Epithelial cell of esophagus (primary cell): ENCODE measurements at regions not wholly inside any gene's neighbourhood (a gene's known extent, or its start where the extent isn't known, plus 50 kb on each side); places are given as distances from the start of the nearest gene placed in this dataset.
A peak's percentile ranks its signal among the peaks of the same experiment; 100 is the strongest.

Experiments
- DNase-seq: peaks from one replicate; pipeline ENCODE4 v3.0.0; 2010; ENCODE audit warnings: low read depth
- H3K4me3 ChIP-seq: 2 replicates; pipeline ENCODE4 v1.5.1; 2011; ENCODE audit warnings: mild to moderate bottlenecking, low read length, control low read depth
- TF ChIP-seq, protein P1 (sequence below): IDR thresholded peaks from 2 replicates; pipeline ENCODE4 v1.5.1; 2011; ENCODE audit warnings: low read depth, mild to moderate bottlenecking, low read length, control low read depth, inconsistent platforms; ENCODE audit not compliant: insufficient read depth; ENCODE audit errors: missing control alignments

DNA sequence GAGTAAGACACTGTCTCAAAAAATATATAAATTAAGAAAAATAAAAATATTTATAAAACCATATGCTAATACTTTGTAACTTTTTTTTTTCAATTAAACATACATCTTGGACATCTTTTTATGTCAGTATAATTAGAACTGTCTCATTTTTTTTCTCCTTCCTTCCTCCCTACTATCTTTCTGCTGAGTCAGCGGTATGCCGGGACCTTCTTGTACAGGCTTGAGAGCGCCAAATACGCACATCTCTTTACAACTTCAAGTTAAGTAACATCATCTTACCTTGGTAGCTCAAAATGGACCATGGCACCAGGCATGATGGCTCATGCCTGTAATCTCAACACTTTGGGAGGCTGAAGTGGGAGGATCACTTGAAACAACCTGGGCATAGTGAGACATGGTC is 153.4 kb downstream of the FAM161A start:
- TF ChIP-seq, protein P1, sequence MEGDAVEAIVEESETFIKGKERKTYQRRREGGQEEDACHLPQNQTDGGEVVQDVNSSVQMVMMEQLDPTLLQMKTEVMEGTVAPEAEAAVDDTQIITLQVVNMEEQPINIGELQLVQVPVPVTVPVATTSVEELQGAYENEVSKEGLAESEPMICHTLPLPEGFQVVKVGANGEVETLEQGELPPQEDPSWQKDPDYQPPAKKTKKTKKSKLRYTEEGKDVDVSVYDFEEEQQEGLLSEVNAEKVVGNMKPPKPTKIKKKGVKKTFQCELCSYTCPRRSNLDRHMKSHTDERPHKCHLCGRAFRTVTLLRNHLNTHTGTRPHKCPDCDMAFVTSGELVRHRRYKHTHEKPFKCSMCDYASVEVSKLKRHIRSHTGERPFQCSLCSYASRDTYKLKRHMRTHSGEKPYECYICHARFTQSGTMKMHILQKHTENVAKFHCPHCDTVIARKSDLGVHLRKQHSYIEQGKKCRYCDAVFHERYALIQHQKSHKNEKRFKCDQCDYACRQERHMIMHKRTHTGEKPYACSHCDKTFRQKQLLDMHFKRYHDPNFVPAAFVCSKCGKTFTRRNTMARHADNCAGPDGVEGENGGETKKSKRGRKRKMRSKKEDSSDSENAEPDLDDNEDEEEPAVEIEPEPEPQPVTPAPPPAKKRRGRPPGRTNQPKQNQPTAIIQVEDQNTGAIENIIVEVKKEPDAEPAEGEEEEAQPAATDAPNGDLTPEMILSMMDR: no peak
- no peak overlapping the region for H3K4me3 ChIP-seq
- DNase-seq: no peak

DNA sequence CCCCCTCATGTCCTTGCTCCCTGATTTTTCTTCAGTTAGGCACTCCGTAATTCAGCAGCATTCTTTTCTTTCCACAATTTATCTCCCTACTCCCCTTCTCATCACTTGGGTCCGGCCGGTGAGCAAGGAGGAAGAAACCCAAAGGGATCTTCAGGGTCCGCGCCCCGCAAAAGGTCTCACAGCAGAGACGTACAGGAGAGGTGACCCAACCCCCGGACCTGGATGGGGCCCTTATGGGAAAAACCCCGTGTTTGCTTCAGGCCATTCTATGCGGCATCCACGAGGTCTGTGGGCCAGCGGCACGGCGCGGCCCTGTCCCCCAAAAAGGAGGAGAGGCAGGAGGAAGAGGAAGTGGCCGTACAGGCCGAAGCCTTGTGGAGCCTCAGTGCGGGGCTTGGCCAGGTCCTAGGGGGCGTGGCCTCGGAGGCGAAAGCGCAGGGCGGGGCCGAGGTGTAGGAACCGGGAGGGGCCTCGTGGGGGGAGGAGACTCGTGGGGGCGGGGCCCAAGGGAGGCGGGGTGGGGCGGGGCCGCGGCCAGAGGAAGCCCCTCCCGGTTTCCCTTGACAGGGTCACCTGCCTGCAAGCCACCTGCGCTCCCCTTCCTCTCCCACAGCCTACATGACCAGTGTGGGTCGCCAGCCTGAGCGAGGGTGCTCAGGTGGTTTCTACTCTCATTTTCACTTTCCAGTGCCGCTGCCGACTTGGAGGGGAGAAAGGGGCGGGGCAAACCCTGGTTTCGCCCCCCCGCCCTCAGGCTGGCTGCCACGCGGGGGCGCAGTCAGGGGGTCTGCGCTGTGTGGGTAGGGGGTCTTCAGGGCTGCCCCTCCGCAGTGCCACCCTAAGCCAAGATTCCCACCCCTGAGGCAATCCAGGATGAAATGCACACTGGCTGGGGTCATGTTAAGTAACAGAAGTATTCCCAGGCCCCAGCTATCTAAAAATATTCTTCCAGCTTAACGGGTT is 156.4 kb upstream of the XPO1 start:
- peak overlapping the region; percentile 71 for H3K4me3 ChIP-seq
- TF ChIP-seq, protein P1: no peak
- peak; percentile 89 for DNase-seq

DNA sequence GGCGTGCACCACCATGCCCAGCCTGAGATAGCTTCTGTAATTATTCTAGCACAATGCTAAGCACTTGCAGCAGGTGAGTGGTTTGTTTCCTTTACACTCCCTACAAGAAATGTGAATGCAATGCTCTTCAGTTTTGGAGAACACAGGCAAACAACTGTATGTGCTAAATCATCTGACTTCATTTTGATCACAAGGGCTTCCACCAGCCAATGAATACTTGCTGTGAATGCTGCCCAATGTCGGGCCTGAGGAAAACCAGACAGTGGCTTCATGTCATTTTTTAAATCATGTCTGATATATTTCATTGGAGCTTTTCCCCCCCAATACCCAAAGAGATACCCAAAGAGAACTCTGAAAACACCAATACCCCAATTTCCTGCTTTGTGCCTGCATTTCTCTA is 155.6 kb upstream of the XPO1 start:
- H3K4me3 ChIP-seq: no peak overlapping the region
- TF ChIP-seq, protein P1: no peak
- no peak for DNase-seq

DNA sequence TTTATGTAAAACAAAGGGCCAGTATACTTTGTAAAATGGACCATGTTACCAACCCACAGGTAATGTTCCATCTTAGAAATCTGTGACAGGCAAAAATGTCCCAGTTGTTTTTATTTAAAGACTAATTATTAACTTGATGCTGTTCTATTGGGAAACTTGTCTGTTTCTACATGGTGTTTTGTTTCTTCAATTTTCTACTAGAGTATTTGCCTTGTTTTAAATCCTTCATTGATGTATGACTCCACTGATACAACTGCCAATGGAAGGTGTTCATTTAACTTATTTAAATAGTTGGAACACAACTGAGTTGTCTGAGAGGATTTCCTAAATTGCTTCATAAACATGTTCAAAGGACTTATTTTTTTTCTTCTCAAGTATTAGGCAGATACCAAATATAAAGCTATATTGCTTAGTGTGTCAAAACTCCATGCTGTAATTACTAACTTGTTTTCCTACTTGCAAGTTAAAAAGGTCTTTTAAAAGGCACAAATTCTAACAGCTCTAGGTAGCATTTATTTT is 152.0 kb upstream of the XPO1 start:
- no peak overlapping the region for H3K4me3 ChIP-seq
- TF ChIP-seq, protein P1: no peak
- no peak for DNase-seq

DNA sequence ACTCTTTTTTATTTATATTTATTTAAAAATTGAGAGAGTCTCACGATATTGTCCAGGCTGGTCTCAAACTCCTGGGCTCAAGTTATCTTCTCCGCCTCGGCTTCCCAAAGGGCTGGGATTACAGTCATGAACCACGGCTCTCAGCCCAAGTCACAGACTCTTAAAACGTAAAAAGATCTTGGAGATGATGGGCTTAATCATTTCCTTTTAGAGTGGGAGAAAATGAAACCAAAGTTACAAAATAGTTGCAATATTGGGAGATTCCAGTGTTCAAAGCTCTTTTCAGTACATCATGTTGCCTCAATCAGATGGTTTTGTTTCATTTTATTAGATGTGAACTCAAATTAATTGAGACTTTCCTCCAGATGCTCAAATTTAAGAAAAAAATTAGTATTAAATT is 151.4 kb upstream of the XPO1 start:
- TF ChIP-seq, protein P1: no peak
- no peak overlapping the region for H3K4me3 ChIP-seq
- DNase-seq: no peak

DNA sequence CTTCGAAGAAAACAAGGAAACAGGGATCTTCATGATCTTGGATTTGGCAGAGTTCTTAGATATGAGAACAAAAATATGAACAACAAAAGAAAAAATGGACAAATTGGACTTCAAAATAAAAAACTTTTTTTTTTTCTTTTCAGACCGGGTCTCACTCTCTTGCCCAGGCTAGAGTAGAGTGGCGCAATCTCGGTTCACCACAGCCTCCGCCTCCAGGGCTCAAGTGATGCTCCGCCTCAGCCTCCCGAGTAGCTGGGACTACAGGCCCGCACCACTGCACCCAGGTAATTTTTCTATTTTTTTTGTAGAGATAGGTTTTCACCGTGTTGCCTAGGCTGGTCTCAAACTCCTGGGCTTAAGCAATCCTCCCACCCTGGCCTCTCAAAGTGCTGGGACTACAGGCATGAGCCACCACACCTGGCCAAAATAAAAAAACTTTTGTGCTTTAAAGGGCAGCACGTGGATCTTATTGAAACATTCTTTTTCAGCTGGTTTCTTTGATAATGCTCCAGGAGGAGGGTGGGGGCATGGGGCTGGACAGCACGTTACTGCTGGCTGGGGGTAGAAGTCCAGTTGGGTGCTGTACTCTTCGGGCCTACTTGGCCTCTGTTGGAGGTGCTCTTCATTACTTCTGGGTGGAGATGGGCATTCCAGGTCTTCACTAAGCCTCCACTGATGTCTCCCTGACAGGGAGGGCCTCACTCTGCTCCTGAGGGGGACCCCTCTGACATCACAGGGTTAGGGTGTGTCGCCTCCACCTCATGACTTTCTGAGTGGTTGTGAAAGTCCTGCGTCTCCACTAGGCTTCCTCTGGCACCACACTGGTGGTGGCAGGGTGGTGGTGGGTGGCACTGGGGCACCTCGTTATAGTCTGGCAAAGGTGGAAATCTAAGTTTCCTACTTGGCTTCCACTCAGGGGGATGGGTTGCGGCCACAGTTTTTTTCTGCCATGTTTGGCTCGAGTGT is 150.5 kb upstream of the XPO1 start:
- TF ChIP-seq, protein P1: no peak
- DNase-seq: no peak
- H3K4me3 ChIP-seq: no peak overlapping the region
